ENCODE measurements at regions not wholly inside any gene's neighbourhood (a gene's known extent, or its start where the extent isn't known, plus 50 kb on each side); places are given as distances from the start of the nearest gene placed in this dataset.
A peak's percentile ranks its signal among the peaks of the same experiment; 100 is the strongest.
"Not testable (repeated sequence)": the region's sequence is repeated elsewhere in the genome, so short reads cannot be mapped to it uniquely, and the experiment has no call there.

GRCh38 chr2:111579500-111580134 is 304.4 kb downstream of the ANAPC1 start:
- DNase-seq (ENCODE audit: low spot score) = not testable (repeated sequence)

DNA sequence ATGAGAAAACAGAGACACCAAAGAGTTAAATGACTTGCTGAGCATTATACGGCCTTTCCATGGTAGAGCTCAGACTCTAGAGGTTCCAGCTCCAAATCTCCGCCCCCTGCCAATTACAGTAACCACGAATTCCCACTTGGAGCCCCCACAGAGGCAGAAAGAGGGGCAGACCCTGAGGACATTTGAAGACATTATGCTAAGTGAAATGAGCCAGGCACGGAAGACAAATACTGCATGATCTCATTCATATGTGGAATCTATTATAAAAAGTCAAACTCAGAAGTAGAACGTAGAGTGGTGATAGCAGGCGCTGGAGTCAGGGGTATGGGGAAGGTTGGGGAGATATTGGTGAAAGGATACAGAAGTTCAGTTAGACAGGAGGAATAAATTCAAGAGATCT is 303.4 kb downstream of the ANAPC1 start:
- DNase-seq (ENCODE audit: low spot score) = not testable (repeated sequence)

DNA sequence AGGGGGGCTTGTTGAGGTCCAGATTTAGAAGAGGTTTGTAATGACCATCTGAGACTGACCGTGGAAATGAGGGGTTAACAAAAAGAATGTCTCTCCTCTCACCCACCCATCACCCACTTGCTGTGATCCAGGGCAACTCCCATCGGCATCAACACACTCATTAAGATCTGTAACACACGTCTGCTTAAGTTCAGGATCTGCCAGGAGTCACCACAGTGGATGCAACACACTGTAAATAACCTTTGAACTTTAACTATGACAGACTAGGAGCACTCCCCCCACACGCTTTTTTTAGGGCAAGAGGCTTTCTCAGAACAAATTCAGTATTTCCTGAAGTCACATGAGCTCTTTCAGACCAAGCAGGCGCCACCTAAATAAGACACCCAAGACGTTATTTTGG is 301.9 kb downstream of the ANAPC1 start:
- DNase-seq (ENCODE audit: low spot score) = not testable (repeated sequence)

DNA sequence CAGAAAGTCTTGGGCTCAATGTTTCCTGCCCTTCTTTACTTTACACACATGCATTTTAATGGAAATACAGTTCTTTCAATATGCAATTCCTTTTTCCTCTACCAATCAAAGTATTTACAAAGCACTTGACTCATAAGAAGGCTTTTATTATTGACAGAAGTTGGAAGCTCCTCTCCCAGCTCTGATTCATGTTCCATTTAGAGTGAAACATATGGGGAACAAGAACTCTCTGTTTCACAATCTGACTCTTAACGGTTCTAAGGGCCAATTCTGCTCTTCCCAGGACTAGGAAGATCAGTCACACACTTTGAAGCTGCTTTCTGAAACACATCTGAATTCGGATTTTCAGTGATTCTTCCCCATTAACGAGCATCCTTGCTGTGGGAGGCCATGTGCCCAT is 300.5 kb downstream of the ANAPC1 start:
- DNase-seq (ENCODE audit: low spot score) = not testable (repeated sequence)

DNA sequence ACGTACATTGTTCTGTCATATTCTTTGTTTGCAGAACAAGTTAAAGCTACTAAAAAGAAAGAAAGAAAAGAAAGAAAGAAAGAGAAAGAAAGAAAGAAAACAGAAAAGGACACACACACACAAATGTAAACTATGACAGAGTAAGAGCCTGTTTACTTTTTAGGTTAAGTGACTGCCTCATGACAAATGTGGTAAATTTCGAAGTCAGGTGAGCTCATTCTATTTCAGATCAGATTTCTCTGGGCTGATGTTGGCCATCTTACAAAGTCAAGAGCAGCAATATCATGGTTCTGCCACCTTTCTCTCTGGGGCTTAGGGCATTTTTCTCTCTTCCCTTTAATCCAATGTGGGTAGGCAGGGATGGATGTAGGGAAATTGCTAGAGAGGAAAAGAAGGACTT is 299.5 kb downstream of the ANAPC1 start:
- DNase-seq (ENCODE audit: low spot score) = not testable (repeated sequence)

DNA sequence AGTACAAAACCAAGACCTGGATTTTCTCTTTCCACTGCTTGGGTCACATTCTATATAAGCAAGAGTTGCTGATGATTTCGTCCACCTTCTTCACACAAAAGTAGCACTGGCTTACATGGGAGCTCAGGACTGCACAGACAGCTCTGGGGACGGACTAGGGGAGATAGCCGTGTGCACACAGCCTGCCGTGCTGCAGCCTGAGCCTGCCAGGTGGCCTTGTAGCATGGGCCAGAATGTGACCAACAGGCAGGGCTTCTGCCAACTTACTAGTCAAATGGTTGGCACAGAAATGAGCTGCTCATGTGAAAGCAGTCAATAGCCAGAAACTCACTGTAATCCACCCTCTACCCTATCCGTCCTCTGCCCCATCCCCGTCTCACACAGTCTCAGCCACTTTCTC is 299.0 kb downstream of the ANAPC1 start:
- not testable (repeated sequence) for DNase-seq (ENCODE audit: low spot score)

DNA sequence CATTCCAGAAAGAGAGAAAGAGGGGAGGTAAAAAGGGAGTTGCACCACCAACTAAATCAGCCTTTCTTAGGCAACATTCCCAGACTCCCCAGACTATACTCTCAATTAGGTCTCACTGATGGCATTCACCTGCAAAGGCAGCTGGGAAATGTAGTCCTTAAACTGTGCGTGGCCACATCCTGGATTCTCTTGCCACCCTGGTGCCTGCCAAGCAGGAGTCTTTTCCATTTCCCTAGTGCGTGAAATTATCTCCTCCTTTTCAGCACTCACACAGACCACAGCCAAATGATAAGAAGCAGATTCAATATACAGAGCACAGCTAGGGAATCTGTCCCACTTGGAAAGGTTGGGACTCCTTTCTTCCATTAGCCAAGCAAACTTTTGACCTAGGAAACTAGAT is 298.0 kb downstream of the ANAPC1 start:
- not testable (repeated sequence) for DNase-seq (ENCODE audit: low spot score)

- DNase-seq (ENCODE audit: low spot score) = not testable (repeated sequence)
These were observed 288.9 kb downstream of the ANAPC1 start for GRCh38 chr2:111595072-111595471.

DNA sequence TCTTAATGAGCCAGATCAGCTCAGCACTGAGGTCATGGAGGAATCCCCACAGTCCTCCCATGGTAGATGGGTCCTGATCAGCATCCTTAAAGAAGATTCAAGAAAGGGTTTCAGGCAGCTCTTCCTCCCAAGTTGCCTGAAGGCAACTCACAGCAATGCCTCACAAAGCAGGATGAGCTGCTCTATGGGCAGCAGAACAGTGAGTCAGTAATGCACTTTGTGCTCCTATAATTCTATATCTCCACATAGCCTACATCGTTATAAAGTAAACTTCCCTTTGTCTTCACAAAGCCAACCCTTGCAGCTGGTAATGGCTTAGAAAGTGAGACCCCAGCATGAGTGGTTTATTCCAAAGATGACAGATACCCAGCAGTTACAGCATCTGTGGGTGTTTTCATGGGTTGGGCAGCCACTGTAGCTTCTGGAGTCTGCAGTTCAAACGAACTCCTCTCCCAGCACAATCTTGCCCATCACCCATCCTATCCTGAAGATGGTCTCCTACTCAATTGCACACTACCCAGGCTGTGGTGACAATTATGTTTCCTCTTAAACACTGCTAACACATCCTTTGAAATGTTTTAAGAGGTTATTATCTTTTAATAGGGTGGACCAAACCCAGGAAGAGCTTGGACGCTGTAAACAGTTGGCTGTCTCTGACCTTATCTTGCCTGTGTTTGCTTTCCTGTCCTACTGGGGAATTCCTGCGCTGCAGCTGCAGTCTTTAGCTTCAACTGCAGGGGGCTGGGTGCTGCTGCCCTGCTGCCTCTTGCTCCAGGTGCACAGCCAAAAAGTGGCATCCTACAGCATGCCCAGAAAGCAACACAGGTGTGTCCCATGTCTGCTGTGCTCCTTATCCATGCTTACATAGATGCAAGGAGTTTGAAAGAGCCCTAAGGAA is 286.9 kb downstream of the ANAPC1 start:
- DNase-seq (ENCODE audit: low spot score) = not testable (repeated sequence)

DNA sequence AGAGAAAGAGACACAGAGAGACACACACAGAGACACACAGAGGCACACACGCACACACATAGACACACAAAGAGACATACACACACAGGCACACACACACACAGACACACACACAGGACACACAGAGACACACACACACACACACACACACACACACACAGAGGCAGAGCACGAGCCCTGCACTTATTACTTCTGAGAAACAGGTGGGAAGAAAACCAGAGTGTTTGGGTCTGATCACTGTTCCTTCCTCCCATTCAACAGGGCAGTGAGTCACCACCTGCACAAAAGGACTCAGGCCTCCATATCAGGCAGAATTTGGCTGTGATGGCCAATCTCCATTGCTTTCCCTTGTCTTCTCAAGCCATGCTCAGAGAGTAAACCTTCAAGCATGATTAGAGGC is 285.0 kb downstream of the ANAPC1 start:
- not testable (repeated sequence) for DNase-seq (ENCODE audit: low spot score)

- not testable (repeated sequence) for DNase-seq (ENCODE audit: low spot score)
These were observed 281.7 kb downstream of the ANAPC1 start for GRCh38 chr2:111602259-111602658.

DNA sequence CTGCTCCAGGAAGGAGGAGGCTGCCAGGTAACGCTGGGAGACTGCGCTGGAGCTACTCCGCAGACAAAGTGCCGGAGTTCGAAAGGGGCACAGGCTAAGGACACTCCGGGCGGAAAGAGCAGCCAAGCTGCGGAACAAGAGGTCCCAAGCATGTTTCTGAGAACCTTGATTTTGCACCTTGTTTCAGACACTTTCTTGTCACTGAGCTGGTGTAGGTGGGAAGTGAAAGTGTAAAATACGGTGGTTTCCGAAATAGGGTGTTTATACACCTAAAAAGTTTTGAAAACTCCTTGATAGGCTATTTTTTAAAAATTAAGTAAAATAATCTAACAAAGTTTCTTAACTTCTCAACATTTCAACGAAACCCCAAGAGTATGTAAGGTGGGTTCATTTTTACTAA is 278.2 kb downstream of the ANAPC1 start:
- DNase-seq (ENCODE audit: low spot score) = not testable (repeated sequence)

- not testable (repeated sequence) for DNase-seq (ENCODE audit: low spot score)
These were observed 277.4 kb downstream of the ANAPC1 start for GRCh38 chr2:111606632-111607031.

DNA sequence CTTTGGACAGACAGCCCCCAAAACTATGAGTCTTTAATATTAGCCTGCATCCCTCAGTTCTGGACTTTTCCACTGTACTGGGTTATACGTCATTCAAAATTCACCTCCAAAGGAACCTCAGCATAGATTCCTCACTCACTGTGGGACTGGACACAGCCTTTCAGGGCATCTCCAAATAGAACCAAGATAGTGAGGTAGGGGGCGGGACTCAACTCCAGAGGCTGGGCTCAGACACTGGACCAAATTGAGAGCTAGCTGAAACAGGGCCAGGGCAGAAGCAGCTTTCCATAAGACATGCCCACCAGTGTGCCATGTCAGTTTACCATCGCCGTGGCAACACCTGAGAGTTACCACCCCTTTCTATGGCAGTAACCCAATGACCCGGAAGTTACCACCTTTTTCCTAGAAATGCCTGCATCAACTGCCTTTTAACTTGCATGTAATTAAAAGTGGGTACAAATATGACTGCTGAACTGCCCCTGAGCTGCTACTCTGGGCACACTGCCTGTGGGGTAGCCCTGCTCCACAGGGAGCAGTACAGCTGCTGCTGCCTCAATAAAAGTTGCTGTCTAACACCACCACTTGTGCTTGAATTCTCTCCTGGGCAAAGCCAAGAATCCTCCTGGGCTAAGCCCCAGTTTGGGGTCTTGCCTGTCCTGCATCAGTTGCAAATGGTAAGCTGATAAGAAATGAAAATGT is 274.7 kb downstream of the ANAPC1 start:
- DNase-seq (ENCODE audit: low spot score) = not testable (repeated sequence)

GRCh38 chr2:111610035-111610434 is 274.0 kb downstream of the ANAPC1 start:
- not testable (repeated sequence) for DNase-seq (ENCODE audit: low spot score)

DNA sequence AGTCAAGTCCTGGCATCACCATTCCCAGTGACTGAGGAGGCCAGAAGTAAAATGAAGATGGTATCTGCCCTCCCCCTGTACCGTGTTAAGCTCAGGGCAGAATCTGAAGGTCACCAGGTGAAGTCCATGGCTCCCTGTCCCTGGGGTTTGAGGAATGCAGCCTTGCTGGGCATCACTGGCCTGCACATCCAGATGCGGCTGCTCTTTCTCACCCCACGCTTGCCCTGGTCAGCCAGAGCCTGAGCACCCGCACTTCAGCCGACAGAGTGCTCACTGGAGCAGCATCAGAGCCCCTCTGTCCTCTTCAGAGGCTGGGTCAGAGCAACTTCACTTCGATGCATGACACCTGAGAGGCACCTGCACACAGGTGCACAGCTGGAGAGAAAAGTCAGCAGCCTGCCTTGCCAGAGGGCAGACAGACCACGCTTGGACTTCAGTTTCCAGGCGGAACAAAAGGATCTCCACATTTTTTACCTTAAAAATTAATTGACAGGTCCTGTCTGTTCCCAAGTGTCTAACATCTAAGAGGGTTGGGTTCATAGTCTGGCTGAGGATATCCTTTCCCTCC is 267.3 kb downstream of the ANAPC1 start:
- no peak for DNase-seq (ENCODE audit: low spot score)

DNA sequence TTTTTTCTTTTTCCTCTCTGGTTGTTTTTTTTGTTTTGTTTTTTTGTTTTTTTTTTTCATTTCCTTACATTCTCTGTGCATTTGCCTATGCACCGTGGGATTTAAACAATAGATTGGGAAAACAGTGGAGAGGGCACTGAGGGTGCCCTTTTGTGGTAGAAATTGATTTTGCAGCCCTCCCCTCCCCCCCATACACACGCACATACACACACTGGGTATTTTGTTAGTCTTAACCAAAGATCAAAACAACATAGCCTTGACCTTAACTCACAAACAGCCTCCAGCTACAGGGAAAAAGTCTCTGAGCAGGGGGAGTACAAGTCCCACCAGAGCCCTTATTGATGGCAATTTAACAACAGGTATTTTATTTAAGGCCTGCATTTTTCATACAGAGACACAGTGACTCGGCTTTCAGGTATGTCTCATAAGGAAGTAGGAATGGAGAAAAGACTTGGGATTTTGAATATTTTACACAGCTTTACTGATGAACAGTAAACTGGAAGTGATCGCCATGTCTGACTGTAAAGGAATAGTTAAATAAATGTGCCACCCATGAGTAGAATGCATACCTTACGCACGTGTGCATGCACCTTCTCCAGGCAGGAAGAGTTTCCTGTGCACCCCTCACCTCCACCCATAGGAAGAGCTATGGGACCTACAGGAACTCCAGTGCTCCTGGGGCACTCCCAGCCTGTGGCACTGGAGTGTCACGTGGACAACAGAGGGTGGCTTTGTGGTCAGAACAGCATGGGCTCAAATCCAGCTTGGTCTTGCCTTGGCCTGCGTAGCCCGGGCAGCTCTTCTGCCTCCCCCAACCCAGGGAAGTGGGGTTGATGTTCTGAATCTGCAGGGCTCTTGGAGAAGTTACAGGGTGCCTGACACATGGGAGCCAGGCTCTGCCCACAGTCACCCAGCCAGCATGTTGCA is 266.4 kb downstream of the ANAPC1 start:
- DNase-seq (ENCODE audit: low spot score) = peak; percentile 3

- DNase-seq (ENCODE audit: low spot score) = no peak
These were observed 265.6 kb downstream of the ANAPC1 start for GRCh38 chr2:111618226-111618977.

GRCh38 chr2:111618978-111619902 is 264.8 kb downstream of the ANAPC1 start:
- no peak for DNase-seq (ENCODE audit: low spot score)
